HEK293T (cell line): ENCODE measurements at regions not wholly inside any gene's neighbourhood (a gene's known extent, or its start where the extent isn't known, plus 50 kb on each side); places are given as distances from the start of the nearest gene placed in this dataset.

ENCODE experiments used
- BHLHE40 ChIP-seq: fragments of 450-650 bp; IDR thresholded peaks from 2 replicates; pipeline ENCODE4 v1.6.1; 2016; ENCODE audit warnings: mild to moderate bottlenecking, moderate library complexity, borderline replicate concordance
- FOXK2 ChIP-seq: fragments of 450-650 bp; IDR thresholded peaks from 2 replicates; pipeline ENCODE4 v1.6.1; 2016; ENCODE audit warnings: mild to moderate bottlenecking
- FOXM1 ChIP-seq: fragments of 450-650 bp; IDR thresholded peaks from 2 replicates; pipeline ENCODE4 v1.6.1; 2017; ENCODE audit warnings: mild to moderate bottlenecking, borderline replicate concordance
- PKNOX1 ChIP-seq: fragments of 450-650 bp; IDR thresholded peaks from 2 replicates; pipeline ENCODE4 v1.6.1; 2016

GRCh38 chr3:176562331-176562730 is 635.0 kb downstream of the TBL1XR1 start:
- TF ChIP-seq PKNOX1 (no peak), FOXM1 (no peak), BHLHE40 (no peak), FOXK2 (no peak)
